ENCODE measurements at regions not wholly inside any gene's neighbourhood (a gene's known extent, or its start where the extent isn't known, plus 50 kb on each side); places are given as distances from the start of the nearest gene placed in this dataset.

GRCh38 chr2:238595750-238596570 lies 169.2 kb downstream of the ASB1 start:
- no peak for ATAC-seq (ENCODE audit: low read depth)
- Histone ChIP-seq H3K27ac (ENCODE audit: low read length in 2 of 2) (no peak overlapping the region), H3K4me2 (replicated peaks; ENCODE audit: low read depth, low read length, poor library complexity, severe bottlenecking) (no peak overlapping the region), H3K27me3 (replicated peaks in 1 of 4; ENCODE audit: control extremely low read depth in 1 of 4, control insufficient read depth in 3 of 4, insufficient read depth in 4 of 4, low read length in 3 of 4) (no peaks in the 10 kb centered on the region), H3K9ac (ENCODE audit: low read length) (no peak overlapping the region), H3K9me3 (ENCODE audit: control extremely low read depth in 1 of 3, control insufficient read depth in 2 of 3, insufficient read depth in 1 of 3, low read length in 2 of 3) (peaks cover 0 to 3% (median 0%) of the 10 kb centered on the region in 3 donors), H3K4me1 (ENCODE audit: control insufficient read depth in 2 of 2, insufficient read depth in 2 of 2, low read length in 2 of 2) (no peaks in the 10 kb centered on the region), H4K20me1 (ENCODE audit: control insufficient read depth, insufficient read depth, low read length, poor library complexity, severe bottlenecking) (no peaks in the 10 kb centered on the region), H3K36me3 (replicated peaks in 1 of 2; ENCODE audit: control extremely low read depth in 1 of 2, control insufficient read depth in 1 of 2, extremely low read depth in 1 of 2, insufficient read depth in 2 of 2, low read length in 1 of 2) (no peaks in the 10 kb centered on the region), H2AFZ (ENCODE audit: insufficient read depth, low read depth, low read length, poor library complexity, severe bottlenecking) (no peak overlapping the region), H3K4me3 (ENCODE audit: control extremely low read depth in 1 of 5, extremely low read depth in 1 of 5, insufficient read depth in 1 of 5, low read depth in 2 of 5, low read length in 4 of 5) (no peak overlapping the region), H3K79me2 (ENCODE audit: control insufficient read depth, insufficient read depth, low read length) (no peaks in the 10 kb centered on the region)
- CTCF ChIA-PET, result no interaction called here
- Mint-ChIP-seq H3K27ac (no peak overlapping the region), H3K4me3 (no peak overlapping the region), H3K4me1 (no peaks in the 10 kb centered on the region), H3K27me3 (peaks cover 14% of the 10 kb centered on the region), H3K9me3 (ENCODE audit: insufficient read depth) (no peaks in the 10 kb centered on the region)
- POLR2A ChIA-PET, result no interaction called here
- WGBS (ENCODE audit: insufficient coverage), result 89% methylated on average over 16 of the region's 20 CpGs
- intact Hi-C loops (cut with micrococcal nuclease), result no loop called here
- DNase-seq, result no peak
- TF ChIP-seq EZH2 (IDR thresholded peaks at IDR 0.05; ENCODE audit: borderline replicate concordance, insufficient read depth, low read depth, low read length, poor library complexity, severe bottlenecking) (no peak), CTCF (IDR thresholded peaks at IDR 0.05) (no peak)

Data from B cell (primary cell).